GM21576 (cell line): ENCODE measurements at regions not wholly inside any gene's neighbourhood (a gene's known extent, or its start where the extent isn't known, plus 50 kb on each side); places are given as distances from the start of the nearest gene placed in this dataset.
"Not testable (repeated sequence)": the region's sequence is repeated elsewhere in the genome, so short reads cannot be mapped to it uniquely, and the experiment has no call there.

Experiments used
- ATAC-seq: cut with Tn5 transposase; IDR thresholded peaks from one replicate; pipeline ENCODE4 v1.9.1; 2021; ENCODE audit warnings: mild to moderate bottlenecking, moderate library complexity; ENCODE audit not compliant: unreplicated experiment

GRCh38 chr7:9680713-9681112 lies 1247.3 kb downstream of the NXPH1 start:
- no peak for ATAC-seq

- ATAC-seq = no peak
Observed at GRCh38 chr7:9681284-9681683, 1247.9 kb downstream of the NXPH1 start.

DNA sequence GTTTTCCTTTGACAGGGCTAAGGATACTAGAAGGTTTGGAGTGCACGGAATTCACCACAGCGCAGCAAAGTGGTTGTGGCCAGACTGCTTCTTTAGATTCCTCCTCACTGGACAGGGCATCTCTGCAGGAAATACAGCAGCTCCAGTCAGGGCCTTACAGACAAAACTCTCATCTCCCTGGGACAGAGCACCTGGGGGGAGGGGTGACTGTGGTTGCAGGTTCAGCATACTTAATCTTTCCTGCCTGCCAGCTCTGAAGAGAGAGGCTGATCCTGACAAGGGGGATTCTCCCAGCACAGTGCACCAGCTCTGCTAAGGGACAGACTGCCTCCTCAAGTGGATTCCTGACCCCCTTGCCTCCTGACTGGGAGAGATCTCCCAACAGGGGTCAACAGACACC lies 1257.9 kb downstream of the NXPH1 start:
- no peak for ATAC-seq

DNA sequence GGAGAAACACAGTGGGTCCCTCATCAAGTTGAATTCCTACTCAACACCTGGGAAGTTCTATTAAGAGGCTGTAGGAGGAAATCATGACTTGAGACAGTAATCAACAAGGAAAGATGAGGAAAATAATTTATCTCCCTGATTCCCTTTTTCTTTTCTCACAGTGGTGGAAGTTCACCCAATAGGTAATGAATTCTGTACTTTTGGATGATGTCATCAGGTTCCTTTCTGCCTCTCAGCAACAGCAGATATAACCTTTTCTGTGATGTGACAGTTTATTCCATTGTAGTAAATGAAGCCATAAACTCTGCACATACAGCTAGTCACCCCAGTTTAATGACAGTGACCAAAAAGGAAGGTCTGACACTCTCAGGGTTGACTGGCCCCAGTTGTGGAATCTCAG lies 1265.0 kb downstream of the NXPH1 start:
- no peak for ATAC-seq

DNA sequence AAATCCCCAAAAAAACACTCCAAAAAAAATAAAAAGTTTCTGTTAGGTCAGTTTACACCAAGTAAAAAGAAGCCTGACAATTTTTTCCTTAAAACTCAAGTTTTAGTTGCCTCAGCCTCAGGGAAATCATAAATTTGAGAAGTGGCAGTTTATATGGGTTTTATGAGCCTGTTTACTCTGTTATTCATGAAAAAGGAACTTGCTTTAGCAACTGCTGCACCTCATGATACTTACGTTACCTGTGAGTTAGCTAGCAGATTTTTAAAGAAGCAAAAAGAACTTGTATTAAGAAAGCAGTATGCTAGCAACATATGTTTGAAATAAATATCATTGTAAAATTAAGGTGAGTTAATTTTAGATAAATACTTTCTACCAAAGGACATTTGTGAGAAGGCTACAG lies 1264.5 kb upstream of the PHF14 start:
- ATAC-seq = no peak

- no peak for ATAC-seq
Observed at GRCh38 chr7:9711259-9711918, 1262.3 kb upstream of the PHF14 start.

DNA sequence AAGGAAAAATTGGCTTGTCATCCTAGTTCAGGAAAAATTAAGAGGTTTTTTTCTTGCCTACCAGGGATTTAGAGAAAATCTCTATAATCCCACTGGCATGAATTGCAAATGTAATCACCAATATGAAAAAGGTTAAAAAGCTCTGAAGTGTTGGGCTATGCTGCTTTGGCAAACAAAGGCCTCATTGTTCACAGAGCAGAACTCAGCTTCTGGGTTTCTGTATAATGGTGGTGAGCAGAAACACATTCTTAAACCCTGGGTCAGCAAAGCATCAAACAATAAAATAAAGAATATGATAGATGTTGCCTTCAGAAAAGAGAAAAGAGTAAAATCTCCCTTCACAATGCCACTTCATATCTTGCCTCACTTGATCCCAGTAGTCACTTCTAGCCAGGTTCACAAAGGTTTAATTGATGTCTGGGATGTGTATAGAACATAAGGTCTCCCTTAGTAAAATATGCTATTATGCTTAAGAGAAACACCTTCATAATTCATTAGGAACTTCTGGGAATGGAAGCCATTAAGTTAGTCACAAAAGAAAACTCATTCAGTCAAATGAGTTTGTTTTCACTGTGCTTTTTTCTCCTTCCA lies 1255.5 kb upstream of the PHF14 start:
- no peak for ATAC-seq

GRCh38 chr7:9719303-9719702 lies 1254.4 kb upstream of the PHF14 start:
- no peak for ATAC-seq

DNA sequence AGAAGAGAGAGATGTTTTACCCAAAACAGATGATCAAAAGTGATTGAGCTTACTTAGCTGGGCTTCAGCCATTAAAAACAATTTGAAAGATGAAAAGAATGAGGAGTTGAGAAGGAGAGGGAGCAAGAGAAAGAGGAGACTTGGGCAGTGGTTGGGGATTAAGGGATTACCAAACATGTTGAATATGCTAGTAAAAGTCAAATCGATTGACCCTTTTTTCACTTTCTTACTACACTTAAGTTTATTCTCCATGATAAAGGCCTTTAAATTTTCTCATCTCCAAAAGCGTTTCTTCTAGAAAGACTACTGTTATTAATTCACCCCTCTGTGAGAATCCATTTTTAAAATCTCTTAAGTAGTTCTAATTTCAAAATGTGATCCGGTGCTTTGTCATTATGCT lies 1254.0 kb upstream of the PHF14 start:
- no peak for ATAC-seq

DNA sequence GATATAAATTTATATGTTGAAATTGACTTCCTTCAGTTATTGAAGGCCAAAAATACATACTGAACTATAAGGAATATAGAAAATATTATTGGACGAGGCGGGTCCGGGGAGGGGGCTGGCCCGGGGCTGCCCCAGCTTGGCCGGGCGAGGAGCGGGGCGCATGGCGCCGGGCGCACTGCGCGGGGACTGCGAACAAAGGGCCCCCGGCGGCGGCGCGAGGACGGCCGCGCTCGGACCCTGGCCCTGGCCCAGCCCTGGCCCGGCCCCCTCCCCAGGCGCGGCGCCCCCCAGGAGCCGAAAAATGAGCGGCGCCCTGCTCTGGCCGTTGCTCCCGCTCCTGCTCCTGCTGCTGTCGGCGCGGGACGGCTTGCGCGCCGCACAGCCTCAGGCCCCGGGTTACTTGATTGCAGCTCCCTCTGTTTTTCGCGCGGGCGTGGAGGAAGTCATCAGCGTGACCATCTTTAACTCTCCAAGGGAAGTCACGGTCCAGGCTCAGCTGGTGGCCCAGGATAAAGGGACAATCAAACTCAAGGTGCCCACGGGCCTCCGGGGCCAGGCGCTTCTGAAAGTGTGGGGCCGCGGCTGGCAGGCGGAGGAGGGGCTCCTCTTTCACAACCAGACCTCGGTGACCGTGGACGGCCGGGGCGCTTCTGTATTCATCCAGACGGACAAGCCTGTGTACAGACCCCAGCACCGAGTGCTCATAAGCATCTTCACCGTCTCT lies 1247.6 kb upstream of the PHF14 start:
- not testable (repeated sequence) for ATAC-seq

- not testable (repeated sequence) for ATAC-seq
Observed at GRCh38 chr7:9726811-9727210, 1246.9 kb upstream of the PHF14 start.

DNA sequence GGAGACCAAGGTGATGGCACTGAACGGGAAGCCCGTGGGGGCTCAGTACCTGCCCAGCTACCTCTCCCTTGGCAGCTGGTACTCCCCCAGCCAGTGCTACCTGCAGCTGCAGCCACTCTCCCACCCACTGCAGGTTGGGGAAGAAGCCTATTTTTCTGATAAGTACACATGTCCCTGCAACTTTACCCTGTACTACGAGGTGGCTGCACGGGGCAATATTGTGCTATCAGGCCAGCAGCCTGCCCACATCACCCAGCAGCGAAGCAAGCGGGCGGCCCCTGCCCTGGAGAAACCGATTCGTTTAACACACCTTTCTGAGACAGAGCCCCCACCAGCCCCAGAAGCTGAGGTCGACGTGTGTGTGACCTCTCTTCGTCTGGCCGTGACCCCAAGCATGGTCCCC lies 1246.2 kb upstream of the PHF14 start:
- not testable (repeated sequence) for ATAC-seq

DNA sequence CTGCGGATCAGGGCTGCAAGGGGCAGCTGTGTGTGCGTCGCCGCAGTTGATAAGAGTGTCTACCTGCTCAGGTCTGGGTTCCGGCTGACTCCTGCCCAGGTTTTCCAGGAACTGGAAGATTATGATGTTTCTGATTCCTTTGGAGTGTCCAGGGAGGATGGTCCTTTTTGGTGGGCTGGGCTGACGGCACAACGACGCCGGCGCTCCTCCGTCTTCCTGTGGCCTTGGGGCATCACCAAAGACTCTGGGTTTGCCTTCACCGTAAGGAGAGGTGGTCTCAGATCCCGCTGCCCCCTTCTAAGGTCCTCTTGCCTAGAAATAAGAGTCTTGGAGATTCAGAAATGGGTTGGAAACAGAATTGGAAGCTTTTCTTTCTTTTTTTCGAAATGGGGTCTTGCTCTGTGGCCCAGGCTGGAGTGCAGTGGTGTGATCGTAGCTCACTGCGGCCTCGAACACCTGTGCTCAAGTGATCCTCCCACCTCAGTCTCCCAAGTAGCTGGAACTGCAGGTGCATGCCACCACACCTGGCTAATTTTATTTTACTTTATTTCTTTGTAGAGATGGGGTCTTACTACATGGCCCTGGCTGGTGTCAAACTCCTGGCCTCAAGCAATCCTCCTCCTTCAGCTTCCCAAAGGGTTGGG lies 1245.5 kb upstream of the PHF14 start:
- ATAC-seq = not testable (repeated sequence)

GRCh38 chr7:9752033-9752432 lies 1221.6 kb upstream of the PHF14 start:
- no peak for ATAC-seq

DNA sequence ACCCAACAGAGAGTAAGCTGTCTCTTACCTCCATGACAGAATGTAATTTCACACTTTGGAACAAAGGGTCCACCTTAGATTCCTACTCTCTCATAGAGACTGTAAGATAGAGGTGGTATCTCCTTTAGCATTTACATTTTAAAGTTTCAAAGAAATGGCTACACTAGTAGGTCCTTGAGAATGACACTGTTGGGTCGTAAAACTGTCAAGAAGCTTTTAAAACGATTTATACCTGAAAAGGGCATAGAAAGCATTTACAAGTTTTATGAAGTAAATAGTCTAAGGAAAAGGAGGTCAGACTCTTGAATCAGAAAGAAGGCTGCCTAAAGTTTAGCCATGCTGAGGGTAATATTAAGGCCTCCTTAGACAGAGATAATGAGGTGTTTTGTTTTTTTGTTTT lies 1212.4 kb upstream of the PHF14 start:
- ATAC-seq = no peak

- ATAC-seq = no peak
Observed at GRCh38 chr7:9776900-9777299, 1196.8 kb upstream of the PHF14 start.

- ATAC-seq = no peak
Observed at GRCh38 chr7:9778367-9778766, 1195.3 kb upstream of the PHF14 start.

DNA sequence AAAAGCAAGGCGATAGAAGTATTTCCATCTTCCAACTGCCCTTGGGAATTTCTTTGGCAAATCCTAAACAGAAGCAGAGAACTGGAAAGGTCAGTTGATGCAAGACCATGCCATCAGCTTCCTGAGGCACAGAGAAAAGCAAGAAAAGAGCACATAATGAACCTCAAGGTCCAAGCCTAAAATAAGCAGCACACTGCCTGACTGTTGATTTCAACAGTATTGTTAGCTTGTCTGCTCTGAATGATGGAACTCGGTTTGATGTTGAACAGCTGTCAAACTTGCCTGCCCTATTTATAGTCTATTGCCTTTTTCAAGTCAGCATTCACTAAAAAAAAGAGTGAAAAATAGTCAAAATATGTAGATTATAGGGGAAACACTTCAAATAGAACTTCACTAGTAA lies 1192.0 kb upstream of the PHF14 start:
- ATAC-seq = no peak

DNA sequence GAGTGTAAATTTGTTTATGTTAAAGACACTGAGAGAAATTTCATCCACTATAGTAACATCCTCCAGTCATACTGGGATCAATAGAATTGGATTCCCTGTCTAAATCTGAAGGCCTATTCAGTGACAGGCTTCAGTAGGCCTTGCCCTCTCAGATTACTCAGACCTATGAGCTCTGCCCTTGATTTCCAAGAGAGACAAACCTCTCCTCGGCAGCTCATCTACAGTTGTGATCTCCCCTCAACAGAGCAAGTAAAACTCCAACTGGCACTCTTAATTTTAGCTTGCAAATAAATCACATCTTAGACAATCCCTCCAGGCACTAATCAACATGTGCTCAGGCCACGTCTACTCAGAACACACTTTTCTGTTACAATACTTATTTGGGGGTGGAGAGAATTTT lies 1191.4 kb upstream of the PHF14 start:
- ATAC-seq = no peak

DNA sequence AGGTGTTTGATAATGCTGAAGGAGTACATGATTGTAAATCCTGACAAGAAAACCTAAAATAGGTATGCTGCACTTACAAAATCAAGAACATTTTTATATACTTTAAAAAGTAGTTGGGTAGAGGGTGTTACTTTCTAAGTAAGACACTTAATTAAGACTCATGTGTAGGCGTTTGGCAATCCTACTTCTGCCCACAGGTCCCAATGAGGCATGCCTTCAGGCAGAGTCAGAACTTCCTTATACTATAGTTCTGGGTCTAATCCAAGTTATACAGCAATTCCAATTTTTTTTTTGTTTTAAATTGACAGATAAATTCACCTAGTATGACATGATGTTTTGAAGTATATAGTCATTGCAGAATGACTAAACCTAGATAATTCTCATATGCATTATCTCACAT lies 1188.5 kb upstream of the PHF14 start:
- no peak for ATAC-seq

DNA sequence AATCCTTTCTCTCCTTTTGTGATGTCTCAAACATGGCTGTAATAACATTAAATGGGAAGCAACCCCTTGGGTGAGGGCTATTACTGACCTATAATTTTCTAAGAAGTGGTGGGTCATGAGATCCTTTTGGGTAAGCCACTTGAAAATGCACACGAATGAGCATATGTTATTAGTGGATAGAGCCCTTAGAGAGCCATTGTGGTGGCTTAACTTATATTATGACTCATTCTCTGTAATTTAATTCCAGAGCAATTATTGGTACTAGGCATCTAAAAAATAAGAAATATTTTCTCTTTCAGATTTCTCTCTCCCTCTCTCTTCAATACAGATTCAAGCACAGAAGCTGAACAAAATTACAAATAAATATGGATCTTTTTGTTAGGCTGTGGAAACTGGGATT lies 1177.4 kb upstream of the PHF14 start:
- no peak for ATAC-seq
